Upper lobe of right lung (tissue), 1 donor: ENCODE measurements at regions not wholly inside any gene's neighbourhood (a gene's known extent, or its start where the extent isn't known, plus 50 kb on each side); places are given as distances from the start of the nearest gene placed in this dataset.

Experiments used
- ATAC-seq: fragments of 200-7000 bp; cut with Tn5 transposase; one replicate; pipeline ENCODE4 v1.9.1; 2020; ENCODE audit warnings: mild to moderate bottlenecking, moderate library complexity
- DNase-seq: peaks from one replicate; pipeline ENCODE4 v3.0.0-alpha.2; 2020
- H3K27ac ChIP-seq: fragments of 200-600 bp; one replicate; pipeline ENCODE4 v1.8.0; 2022
- H3K27me3 ChIP-seq: fragments of 200-600 bp; one replicate; pipeline ENCODE4 v1.8.0; 2022; ENCODE audit warnings: mild to moderate bottlenecking
- H3K36me3 ChIP-seq: fragments of 200-600 bp; one replicate; pipeline ENCODE4 v1.8.0; 2022
- H3K4me1 ChIP-seq: fragments of 200-600 bp; one replicate; pipeline ENCODE4 v1.8.0; 2022
- H3K4me3 ChIP-seq: fragments of 200-600 bp; one replicate; pipeline ENCODE4 v1.8.0; 2022; ENCODE audit warnings: mild to moderate bottlenecking
- H3K9me3 ChIP-seq: fragments of 200-600 bp; one replicate; pipeline ENCODE4 v1.8.0; 2022
- intact Hi-C: fragments of 100-400 bp; cut with DNase I; formaldehyde crosslinking; loops from one replicate; pipeline ENCODE4 v1.11.0; 2022
- TF ChIP-seq, protein P1 (sequence below): fragments of 200-600 bp; IDR thresholded peaks from one replicate; pipeline ENCODE4 v1.8.0; 2022; ENCODE audit warnings: antibody characterized with exemption
- donor health status: DM: no; HTN: yes; CAD: no; lungs with severe emphysema.

GRCh38 chr7:33748793-33749192 is 156.5 kb upstream of the BMPER start:
- Histone ChIP-seq H3K4me1 (no peaks in the 10 kb centered on the region), H3K27me3 (no peaks in the 10 kb centered on the region), H3K27ac (no peak overlapping the region), H3K36me3 (no peaks in the 10 kb centered on the region), H3K4me3 (no peak overlapping the region), H3K9me3 (no peaks in the 10 kb centered on the region)
- TF ChIP-seq, protein P1, sequence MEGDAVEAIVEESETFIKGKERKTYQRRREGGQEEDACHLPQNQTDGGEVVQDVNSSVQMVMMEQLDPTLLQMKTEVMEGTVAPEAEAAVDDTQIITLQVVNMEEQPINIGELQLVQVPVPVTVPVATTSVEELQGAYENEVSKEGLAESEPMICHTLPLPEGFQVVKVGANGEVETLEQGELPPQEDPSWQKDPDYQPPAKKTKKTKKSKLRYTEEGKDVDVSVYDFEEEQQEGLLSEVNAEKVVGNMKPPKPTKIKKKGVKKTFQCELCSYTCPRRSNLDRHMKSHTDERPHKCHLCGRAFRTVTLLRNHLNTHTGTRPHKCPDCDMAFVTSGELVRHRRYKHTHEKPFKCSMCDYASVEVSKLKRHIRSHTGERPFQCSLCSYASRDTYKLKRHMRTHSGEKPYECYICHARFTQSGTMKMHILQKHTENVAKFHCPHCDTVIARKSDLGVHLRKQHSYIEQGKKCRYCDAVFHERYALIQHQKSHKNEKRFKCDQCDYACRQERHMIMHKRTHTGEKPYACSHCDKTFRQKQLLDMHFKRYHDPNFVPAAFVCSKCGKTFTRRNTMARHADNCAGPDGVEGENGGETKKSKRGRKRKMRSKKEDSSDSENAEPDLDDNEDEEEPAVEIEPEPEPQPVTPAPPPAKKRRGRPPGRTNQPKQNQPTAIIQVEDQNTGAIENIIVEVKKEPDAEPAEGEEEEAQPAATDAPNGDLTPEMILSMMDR, result no peak
- DNase-seq, result no peak
- ATAC-seq, result no peak
- intact Hi-C loops, result no loop called here

DNA sequence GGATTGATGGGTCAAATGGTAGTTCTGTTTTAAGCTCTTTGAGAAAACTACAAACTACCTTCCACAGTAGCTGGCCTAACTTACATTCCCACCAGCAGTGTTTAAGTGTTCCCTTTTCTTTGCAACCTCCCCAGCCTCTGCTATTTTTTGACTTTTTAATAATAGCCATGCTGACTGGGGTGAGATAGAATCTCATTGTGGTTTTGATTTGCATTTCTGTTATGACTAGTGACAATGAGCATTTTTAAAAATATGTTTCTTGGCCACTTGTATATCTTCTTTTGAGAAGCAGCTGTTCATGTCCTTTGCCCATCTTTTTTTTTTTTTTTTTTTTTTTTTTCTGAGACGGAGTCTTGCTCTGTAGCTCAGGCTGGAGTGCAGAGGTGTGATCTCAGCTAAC is 155.2 kb upstream of the BMPER start:
- TF ChIP-seq, protein P1, result no peak
- Histone ChIP-seq H3K27me3 (no peaks in the 10 kb centered on the region), H3K4me3 (no peak overlapping the region), H3K27ac (no peak overlapping the region), H3K36me3 (no peaks in the 10 kb centered on the region), H3K9me3 (no peaks in the 10 kb centered on the region), H3K4me1 (no peaks in the 10 kb centered on the region)
- intact Hi-C loops, result no loop called here
- no peak for DNase-seq
- no peak for ATAC-seq

GRCh38 chr7:33751443-33751842 is 153.9 kb upstream of the BMPER start:
- Histone ChIP-seq H3K27me3 (no peaks in the 10 kb centered on the region), H3K36me3 (no peaks in the 10 kb centered on the region), H3K27ac (no peak overlapping the region), H3K9me3 (no peaks in the 10 kb centered on the region), H3K4me1 (no peaks in the 10 kb centered on the region), H3K4me3 (no peak overlapping the region)
- intact Hi-C loops, result no loop called here
- TF ChIP-seq, protein P1, result no peak
- ATAC-seq, result no peak
- no peak for DNase-seq

DNA sequence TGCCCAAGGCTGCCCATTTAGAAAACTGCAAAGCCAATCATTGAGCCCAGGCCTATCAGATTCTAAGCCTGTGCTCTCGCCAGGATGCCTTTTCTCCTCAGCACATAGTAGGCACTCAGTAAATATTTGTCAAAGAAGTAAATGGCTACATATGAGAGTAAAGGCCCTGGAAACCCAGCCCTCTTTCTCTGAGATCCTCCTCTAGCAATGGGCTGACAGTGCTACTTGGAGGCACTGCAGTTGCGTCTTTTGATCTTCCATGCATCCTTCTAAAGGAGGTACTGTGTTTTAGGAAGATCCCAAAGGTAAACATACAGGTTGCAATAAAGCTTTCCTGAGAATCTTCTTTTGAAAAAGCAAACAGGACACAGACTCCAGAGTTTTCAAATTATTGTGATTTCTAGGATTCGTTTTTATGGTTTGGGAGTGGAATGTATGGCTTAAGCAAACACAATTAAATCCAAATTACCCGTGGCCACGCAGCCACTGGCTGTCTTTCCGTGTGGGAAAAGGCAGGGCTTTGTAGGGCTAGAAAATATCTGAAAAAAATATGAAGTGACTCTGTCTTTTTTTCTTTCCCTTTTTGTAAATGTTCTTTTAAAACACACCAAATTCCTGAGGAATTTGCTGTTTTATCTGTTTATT is 151.3 kb upstream of the BMPER start:
- Histone ChIP-seq H3K9me3 (no peaks in the 10 kb centered on the region), H3K4me1 (no peaks in the 10 kb centered on the region), H3K36me3 (no peaks in the 10 kb centered on the region), H3K27me3 (no peaks in the 10 kb centered on the region), H3K27ac (no peak overlapping the region), H3K4me3 (no peak overlapping the region)
- intact Hi-C loops, result no loop called here
- TF ChIP-seq, protein P1, result no peak
- DNase-seq (no peak), ATAC-seq (no peak)

DNA sequence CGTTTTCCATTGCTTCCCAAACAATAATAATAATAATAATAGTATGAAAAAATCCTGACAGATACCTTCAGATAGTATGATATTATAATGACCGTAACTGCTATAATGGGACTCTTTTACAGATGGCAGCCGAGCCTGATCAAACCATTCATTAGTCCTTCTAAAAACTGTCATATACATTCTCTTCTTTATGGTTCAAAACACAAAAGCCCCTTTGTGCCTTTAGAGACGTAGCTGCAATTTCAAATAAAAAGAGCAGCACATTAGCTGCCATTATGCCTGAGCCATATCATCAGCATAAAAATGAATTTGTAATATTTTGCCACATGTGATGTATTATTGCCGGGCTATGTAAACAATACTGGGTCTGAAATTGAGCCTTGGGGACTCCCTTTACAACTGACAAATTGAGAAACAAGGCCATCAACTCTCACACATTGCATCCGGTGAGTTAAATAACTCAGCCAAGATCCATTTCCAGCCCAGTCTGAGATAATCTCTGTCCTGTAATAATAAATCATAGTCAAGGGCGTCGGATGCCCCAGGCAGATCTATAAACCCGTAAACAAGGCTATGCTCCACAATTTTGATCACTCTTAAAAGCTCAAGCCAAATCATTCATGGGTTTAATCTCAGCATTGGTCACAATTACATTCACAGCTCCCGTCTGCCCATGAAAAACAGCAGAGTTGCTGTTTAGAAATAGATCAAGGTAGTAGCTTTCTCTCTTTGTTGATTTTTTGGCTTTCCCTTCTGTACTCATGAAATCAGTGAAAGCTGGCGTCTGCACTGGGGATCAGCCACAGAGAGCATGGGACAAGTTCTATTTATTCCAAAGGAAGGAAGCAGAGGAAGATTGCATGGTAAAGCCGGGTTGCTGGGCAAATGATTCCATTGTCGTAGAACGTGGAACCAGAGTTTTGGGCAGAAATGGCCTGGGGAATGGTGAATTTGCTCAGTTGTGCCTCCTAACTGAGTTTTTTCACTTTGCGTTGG is 150.1 kb upstream of the BMPER start:
- H3K27ac ChIP-seq, result no peak overlapping the region
- ATAC-seq, result no peak
- H3K27me3 ChIP-seq, result no peaks in the 10 kb centered on the region
- H3K4me3 ChIP-seq, result no peak overlapping the region
- no peak for DNase-seq
- no peaks in the 10 kb centered on the region for H3K4me1 ChIP-seq
- TF ChIP-seq, protein P1, result no peak
- H3K9me3 ChIP-seq, result no peaks in the 10 kb centered on the region
- intact Hi-C loops, result no loop called here
- no peaks in the 10 kb centered on the region for H3K36me3 ChIP-seq
